ENCODE measurements at regions not wholly inside any gene's neighbourhood (a gene's known extent, or its start where the extent isn't known, plus 50 kb on each side); places are given as distances from the start of the nearest gene placed in this dataset.

DNA sequence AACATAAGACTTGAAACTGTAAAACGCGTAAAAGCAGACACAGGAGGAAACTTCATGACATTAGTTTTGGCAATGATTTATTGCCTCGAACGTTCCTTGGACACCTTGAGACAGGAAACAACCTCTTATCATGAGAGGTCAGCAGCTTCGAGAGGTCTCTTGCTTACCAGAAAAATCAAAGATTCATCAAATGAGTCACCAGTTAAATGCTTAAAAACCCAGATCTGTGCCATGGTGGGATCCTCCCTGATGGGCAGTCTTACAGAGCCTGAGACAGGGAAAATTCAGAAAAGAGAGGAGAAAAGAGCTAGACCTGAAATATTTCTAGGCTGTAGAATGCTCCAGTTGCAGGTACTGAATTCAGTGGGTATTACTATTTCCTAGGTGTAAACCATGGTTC, 1093.9 kb downstream of the AACS start:
- H3K4me1 ChIP-seq (ENCODE audit: control insufficient read depth, insufficient read depth, low read length, poor library complexity, severe bottlenecking), result no peaks in the 10 kb centered on the region
- H3K27me3 ChIP-seq (ENCODE audit: control insufficient read depth, insufficient read depth, low read length), result no peaks in the 10 kb centered on the region
- H3K27ac ChIP-seq (ENCODE audit: insufficient read depth, low read length, poor library complexity, severe bottlenecking), result no peak overlapping the region
- H3K36me3 Mint-ChIP-seq, result no peaks in the 10 kb centered on the region
- no peak for DNase-seq
- no peaks in the 10 kb centered on the region for H3K4me1 Mint-ChIP-seq
- H3K9me3 ChIP-seq (ENCODE audit: control insufficient read depth in 2 of 2, low read length in 2 of 2), result no peaks in the 10 kb centered on the region
- no peak overlapping the region for H3K27ac Mint-ChIP-seq
- no peak for ATAC-seq (ENCODE audit: low read depth in 2 of 2)
- no peaks in the 10 kb centered on the region for H3K27me3 Mint-ChIP-seq
- no peaks in the 10 kb centered on the region for H3K36me3 ChIP-seq (ENCODE audit: control insufficient read depth, insufficient read depth, low read length)
- no peak overlapping the region for H3K4me3 Mint-ChIP-seq
- no peak overlapping the region for H3K4me3 ChIP-seq (ENCODE audit: low read depth, low read length)
- H3K9me3 Mint-ChIP-seq, result peaks cover 0 to 7% (median 2%) of the 10 kb centered on the region in 7 donors

GRCh38 chr12:126160912-126161311, 1095.7 kb downstream of the AACS start:
- no peaks in the 10 kb centered on the region for H3K27me3 ChIP-seq (ENCODE audit: control insufficient read depth, insufficient read depth, low read length)
- H3K4me3 ChIP-seq (ENCODE audit: low read depth, low read length), result no peak overlapping the region
- no peaks in the 10 kb centered on the region for H3K36me3 ChIP-seq (ENCODE audit: control insufficient read depth, insufficient read depth, low read length)
- DNase-seq (no peak), ATAC-seq (ENCODE audit: low read depth in 2 of 2) (no peak)
- H3K27ac Mint-ChIP-seq, result no peak overlapping the region
- no peak overlapping the region for H3K27ac ChIP-seq (ENCODE audit: insufficient read depth, low read length, poor library complexity, severe bottlenecking)
- H3K4me1 Mint-ChIP-seq, result peaks cover 0 to 5% (median 0%) of the 10 kb centered on the region in 4 donors
- no peaks in the 10 kb centered on the region for H3K36me3 Mint-ChIP-seq
- no peak overlapping the region for H3K4me3 Mint-ChIP-seq
- H3K9me3 ChIP-seq (ENCODE audit: control insufficient read depth in 2 of 2, low read length in 2 of 2), result no peaks in the 10 kb centered on the region
- H3K27me3 Mint-ChIP-seq, result no peaks in the 10 kb centered on the region
- no peaks in the 10 kb centered on the region for H3K4me1 ChIP-seq (ENCODE audit: control insufficient read depth, insufficient read depth, low read length, poor library complexity, severe bottlenecking)
- peaks cover 0 to 19% (median 2%) of the 10 kb centered on the region in 7 donors for H3K9me3 Mint-ChIP-seq

DNA sequence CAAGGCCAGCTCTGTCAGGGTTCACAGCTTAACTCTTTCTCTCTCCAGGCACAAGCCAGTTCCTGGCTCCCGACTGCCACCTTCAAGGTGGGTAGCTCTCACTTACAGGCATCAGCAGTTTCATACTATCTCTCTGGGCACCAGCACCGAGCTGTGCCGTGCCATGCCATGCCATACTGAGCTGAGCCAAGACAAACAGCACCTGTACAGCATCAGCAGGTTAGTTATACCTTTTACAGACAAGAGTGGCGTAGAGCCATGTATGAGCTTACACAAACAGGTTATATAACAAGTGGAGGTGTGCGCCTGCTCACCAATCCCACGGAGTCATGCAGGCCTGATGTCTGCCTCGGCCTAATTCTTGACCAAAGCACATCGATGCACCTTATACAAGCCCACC, 1098.7 kb downstream of the AACS start:
- Histone ChIP-seq H3K9me3 (ENCODE audit: control insufficient read depth in 2 of 2, low read length in 2 of 2) (no peaks in the 10 kb centered on the region), H3K27me3 (ENCODE audit: control insufficient read depth, insufficient read depth, low read length) (no peaks in the 10 kb centered on the region), H3K36me3 (ENCODE audit: control insufficient read depth, insufficient read depth, low read length) (no peaks in the 10 kb centered on the region), H3K4me3 (ENCODE audit: low read depth, low read length) (no peak overlapping the region), H3K4me1 (ENCODE audit: control insufficient read depth, insufficient read depth, low read length, poor library complexity, severe bottlenecking) (no peaks in the 10 kb centered on the region), H3K27ac (ENCODE audit: insufficient read depth, low read length, poor library complexity, severe bottlenecking) (no peak overlapping the region)
- peaks cover 0 to 5% (median 0%) of the 10 kb centered on the region in 4 donors for H3K4me1 Mint-ChIP-seq
- ATAC-seq (ENCODE audit: low read depth in 2 of 2), result no peak
- H3K27me3 Mint-ChIP-seq, result no peaks in the 10 kb centered on the region
- H3K27ac Mint-ChIP-seq, result no peak overlapping the region
- peaks cover 0 to 17% (median 4%) of the 10 kb centered on the region in 7 donors for H3K9me3 Mint-ChIP-seq
- DNase-seq, result no peak
- H3K36me3 Mint-ChIP-seq, result no peaks in the 10 kb centered on the region
- no peak overlapping the region for H3K4me3 Mint-ChIP-seq

DNA sequence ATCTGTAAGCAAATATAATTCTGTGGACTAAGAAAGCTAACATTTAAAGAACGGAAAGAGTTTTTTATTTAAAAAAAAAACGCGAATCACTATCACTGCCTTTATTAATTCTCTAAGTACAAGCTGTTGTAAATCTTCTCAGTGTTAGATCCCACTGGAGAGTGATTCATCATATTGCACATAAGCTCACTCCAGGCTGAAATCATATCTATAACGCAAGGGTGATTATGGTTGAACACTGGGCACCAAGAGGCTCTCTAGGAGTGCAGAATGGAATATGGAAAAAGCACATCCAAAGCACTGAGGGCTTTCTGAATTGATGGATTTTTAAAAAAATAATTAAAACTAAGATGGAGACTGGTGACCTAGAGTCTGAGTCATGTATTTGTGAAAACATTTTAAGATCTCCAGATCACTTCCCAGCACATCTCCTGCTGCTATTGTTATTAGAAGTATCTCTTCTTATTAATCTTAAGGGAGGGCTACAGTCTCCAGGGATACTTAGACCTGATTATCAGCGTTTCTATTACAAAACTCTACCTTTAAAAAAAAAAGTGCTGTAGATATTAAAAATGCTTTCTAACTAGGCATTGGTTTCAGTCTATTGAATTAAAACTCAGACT, 1106.8 kb downstream of the AACS start:
- H3K36me3 Mint-ChIP-seq, result no peaks in the 10 kb centered on the region
- H3K27ac Mint-ChIP-seq, result no peak overlapping the region
- no peak for DNase-seq
- H3K9me3 Mint-ChIP-seq, result peaks cover 0 to 5% (median 2%) of the 10 kb centered on the region in 7 donors
- no peaks in the 10 kb centered on the region for H3K27me3 Mint-ChIP-seq
- H3K4me3 Mint-ChIP-seq, result no peak overlapping the region
- H3K36me3 ChIP-seq (ENCODE audit: control insufficient read depth, insufficient read depth, low read length), result no peaks in the 10 kb centered on the region
- no peaks in the 10 kb centered on the region for H3K27me3 ChIP-seq (ENCODE audit: control insufficient read depth, insufficient read depth, low read length)
- no peaks in the 10 kb centered on the region for H3K4me1 Mint-ChIP-seq
- no peak overlapping the region for H3K27ac ChIP-seq (ENCODE audit: insufficient read depth, low read length, poor library complexity, severe bottlenecking)
- no peak overlapping the region for H3K4me3 ChIP-seq (ENCODE audit: low read depth, low read length)
- no peaks in the 10 kb centered on the region for H3K4me1 ChIP-seq (ENCODE audit: control insufficient read depth, insufficient read depth, low read length, poor library complexity, severe bottlenecking)
- ATAC-seq (ENCODE audit: low read depth in 2 of 2), result no peak
- H3K9me3 ChIP-seq (ENCODE audit: control insufficient read depth in 2 of 2, low read length in 2 of 2), result no peaks in the 10 kb centered on the region

DNA sequence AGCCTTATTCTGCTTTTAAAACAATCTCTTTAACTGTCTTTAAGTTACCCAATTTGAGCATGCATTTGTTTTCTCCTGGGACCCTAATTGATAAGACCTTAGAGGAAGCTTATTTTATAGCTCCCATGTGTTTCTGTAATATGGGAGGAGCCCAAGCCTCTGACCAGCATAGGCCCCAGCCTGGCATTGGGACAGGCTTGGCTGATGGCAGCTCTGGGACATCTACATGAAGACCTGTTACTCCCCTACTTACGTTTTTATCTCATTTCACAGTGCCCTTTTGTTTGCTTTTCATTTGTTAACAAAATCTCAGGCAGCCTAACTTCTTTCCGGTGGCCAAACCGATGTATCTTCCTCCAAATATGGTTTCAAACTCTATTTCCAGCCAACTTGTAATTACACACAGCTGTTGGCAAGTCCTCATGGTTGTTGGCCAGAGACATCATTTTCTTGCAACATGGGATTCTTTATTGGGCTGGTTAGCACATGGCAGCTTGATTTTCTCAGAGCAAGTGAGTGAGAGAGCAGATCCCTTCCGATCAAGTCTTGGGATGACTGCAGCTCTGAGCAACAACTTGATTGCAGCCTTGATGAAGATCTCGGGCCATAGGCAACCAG, 1117.5 kb downstream of the AACS start:
- H3K9me3 Mint-ChIP-seq, result peaks cover 0 to 32% (median 5%) of the 10 kb centered on the region in 7 donors
- DNase-seq, result no peak

DNA sequence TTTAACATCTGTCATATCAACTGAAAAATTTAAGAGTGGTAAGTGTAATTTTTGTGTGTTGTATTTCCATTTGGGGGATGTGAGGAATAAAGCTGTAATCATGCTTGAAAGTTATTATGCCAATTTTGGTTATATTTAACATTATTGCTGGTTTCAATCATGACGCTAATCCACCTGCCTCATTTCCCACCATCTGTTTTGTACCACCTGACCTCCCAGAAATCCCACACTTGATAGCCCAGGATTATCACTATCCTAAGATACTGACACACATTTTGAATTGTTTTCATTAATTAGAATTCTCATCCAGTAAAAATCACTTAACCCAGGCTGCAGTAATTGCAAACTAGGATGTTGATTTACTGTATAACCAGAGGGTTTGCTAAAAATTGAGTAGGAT, 1119.8 kb downstream of the AACS start:
- H3K27me3 Mint-ChIP-seq, result no peaks in the 10 kb centered on the region
- no peak overlapping the region for H3K27ac Mint-ChIP-seq
- Histone ChIP-seq H3K9me3 (ENCODE audit: control insufficient read depth in 2 of 2, low read length in 2 of 2) (peaks cover 0 to 11% of the 10 kb centered on the region in 2 experiments), H3K27me3 (ENCODE audit: control insufficient read depth, insufficient read depth, low read length) (no peaks in the 10 kb centered on the region), H3K4me1 (ENCODE audit: control insufficient read depth, insufficient read depth, low read length, poor library complexity, severe bottlenecking) (no peaks in the 10 kb centered on the region), H3K4me3 (ENCODE audit: low read depth, low read length) (no peak overlapping the region), H3K27ac (ENCODE audit: insufficient read depth, low read length, poor library complexity, severe bottlenecking) (no peak overlapping the region), H3K36me3 (ENCODE audit: control insufficient read depth, insufficient read depth, low read length) (no peaks in the 10 kb centered on the region)
- H3K9me3 Mint-ChIP-seq, result peaks cover 0 to 39% (median 6%) of the 10 kb centered on the region in 7 donors
- H3K4me3 Mint-ChIP-seq, result no peak overlapping the region
- no peak for DNase-seq
- H3K4me1 Mint-ChIP-seq, result no peaks in the 10 kb centered on the region
- ATAC-seq (ENCODE audit: low read depth in 2 of 2), result no peak
- H3K36me3 Mint-ChIP-seq, result peaks cover 2% of the 10 kb centered on the region

More for the DNA sequence above, 1117.5 kb downstream of the AACS start:
- Histone ChIP-seq H3K36me3 (ENCODE audit: control insufficient read depth, insufficient read depth, low read length) (no peaks in the 10 kb centered on the region), H3K4me3 (ENCODE audit: low read depth, low read length) (no peak overlapping the region), H3K9me3 (ENCODE audit: control insufficient read depth in 2 of 2, low read length in 2 of 2) (peaks cover 0 to 11% of the 10 kb centered on the region in 2 experiments), H3K27me3 (ENCODE audit: control insufficient read depth, insufficient read depth, low read length) (no peaks in the 10 kb centered on the region), H3K27ac (ENCODE audit: insufficient read depth, low read length, poor library complexity, severe bottlenecking) (no peak overlapping the region), H3K4me1 (ENCODE audit: control insufficient read depth, insufficient read depth, low read length, poor library complexity, severe bottlenecking) (no peaks in the 10 kb centered on the region)
- Mint-ChIP-seq H3K36me3 (peaks cover 3% of the 10 kb centered on the region), H3K4me3 (no peak overlapping the region), H3K4me1 (no peaks in the 10 kb centered on the region), H3K27ac (no peak overlapping the region), H3K27me3 (no peaks in the 10 kb centered on the region)
- ATAC-seq (ENCODE audit: low read depth in 2 of 2), result no peak

GRCh38 chr12:126189856-126190255, 1124.6 kb downstream of the AACS start:
- Histone ChIP-seq H3K36me3 (ENCODE audit: control insufficient read depth, insufficient read depth, low read length) (no peaks in the 10 kb centered on the region), H3K4me1 (ENCODE audit: control insufficient read depth, insufficient read depth, low read length, poor library complexity, severe bottlenecking) (no peaks in the 10 kb centered on the region), H3K27ac (ENCODE audit: insufficient read depth, low read length, poor library complexity, severe bottlenecking) (no peak overlapping the region), H3K27me3 (ENCODE audit: control insufficient read depth, insufficient read depth, low read length) (no peaks in the 10 kb centered on the region), H3K9me3 (ENCODE audit: control insufficient read depth in 2 of 2, low read length in 2 of 2) (no peaks in the 10 kb centered on the region), H3K4me3 (ENCODE audit: low read depth, low read length) (no peak overlapping the region)
- Mint-ChIP-seq H3K9me3 (peaks cover 0 to 16% (median 5%) of the 10 kb centered on the region in 7 donors), H3K27me3 (peaks cover 4% of the 10 kb centered on the region), H3K36me3 (no peaks in the 10 kb centered on the region), H3K4me1 (no peaks in the 10 kb centered on the region), H3K27ac (no peak overlapping the region), H3K4me3 (no peak overlapping the region)
- DNase-seq, result no peak
- ATAC-seq (ENCODE audit: low read depth in 2 of 2), result no peak
